Hepatocyte (in vitro differentiated cells): ENCODE measurements at regions not wholly inside any gene's neighbourhood (a gene's known extent, or its start where the extent isn't known, plus 50 kb on each side); places are given as distances from the start of the nearest gene placed in this dataset.

Source experiments
- DNase-seq: peaks from one replicate; pipeline ENCODE4 v3.0.0-alpha.2; 2016; ENCODE audit warnings: low spot score
- H2AFZ ChIP-seq: fragments of 200-600 bp; sonication (generic); 2 replicates; pipeline ENCODE4 v1.6.0; 2016; ENCODE audit warnings: antibody characterized with exemption, mild to moderate bottlenecking
- H3K27ac ChIP-seq: fragments of 200-600 bp; sonication (generic); 2 replicates; pipeline ENCODE4 v1.5.1; 2016; ENCODE audit warnings: mild to moderate bottlenecking
- H3K27me3 ChIP-seq: fragments of 200-600 bp; sonication (generic); 2 replicates; pipeline ENCODE4 v1.6.1; 2016
- H3K36me3 ChIP-seq: fragments of 200-600 bp; sonication (generic); replicated peaks from 2 replicates; pipeline ENCODE4 v1.5.1; 2016; ENCODE audit warnings: low read depth; ENCODE audit not compliant: insufficient read depth
- H3K4me1 ChIP-seq: fragments of 200-600 bp; sonication (generic); 2 replicates; pipeline ENCODE4 v1.5.1; 2016; ENCODE audit warnings: mild to moderate bottlenecking, moderate library complexity; ENCODE audit not compliant: insufficient read depth
- H3K4me2 ChIP-seq: fragments of 200-600 bp; sonication (generic); 2 replicates; pipeline ENCODE4 v1.6.0; 2016
- H3K4me3 ChIP-seq: fragments of 200-600 bp; sonication (generic); 2 replicates; pipeline ENCODE4 v1.5.1; 2016; ENCODE audit warnings: mild to moderate bottlenecking
- H3K79me2 ChIP-seq: fragments of 200-600 bp; sonication (generic); 2 replicates; pipeline ENCODE4 v1.6.0; 2017; ENCODE audit warnings: mild to moderate bottlenecking
- H3K9me2 ChIP-seq: fragments of 200-600 bp; sonication (generic); replicated peaks from 2 replicates; pipeline ENCODE4 v1.6.0; 2017; ENCODE audit warnings: mild to moderate bottlenecking; ENCODE audit not compliant: insufficient read depth
- H3K9me3 ChIP-seq: fragments of 200-600 bp; sonication (generic); 2 replicates; pipeline ENCODE4 v1.5.1; 2016; ENCODE audit warnings: low read depth, mild to moderate bottlenecking
- H4K20me1 ChIP-seq: fragments of 200-600 bp; sonication (generic); 2 replicates; pipeline ENCODE4 v1.6.0; 2016; ENCODE audit warnings: mild to moderate bottlenecking; ENCODE audit not compliant: insufficient read depth, poor library complexity, severe bottlenecking
- EZH2 ChIP-seq: fragments of 200-600 bp; sonication (generic); IDR thresholded peaks from 2 replicates; pipeline ENCODE4 v1.6.1; 2016; ENCODE audit warnings: antibody characterized with exemption, mild to moderate bottlenecking, borderline replicate concordance
- EZH2phosphoT487 ChIP-seq: fragments of 200-600 bp; sonication (generic); IDR thresholded peaks from one replicate; pipeline ENCODE4 v1.6.1; 2018; ENCODE audit warnings: antibody characterized with exemption, mild to moderate bottlenecking, low read depth, moderate library complexity; ENCODE audit not compliant: unreplicated experiment, severe bottlenecking
- WGBS: methylation state at CpG from one replicate; pipeline ENCODE4 v1.1.6; 2016; ENCODE audit warnings: low lambda C conversion rate; ENCODE audit errors: missing lambda C conversion rate; 5-methylcytosine and 5-hydroxymethylcytosine counted together
- TF ChIP-seq, protein P1 (sequence below): fragments of 200-600 bp; sonication (generic); IDR thresholded peaks from 2 replicates; pipeline ENCODE4 v1.5.1; 2016; ENCODE audit warnings: antibody characterized with exemption, mild to moderate bottlenecking; ENCODE audit not compliant: poor library complexity

DNA sequence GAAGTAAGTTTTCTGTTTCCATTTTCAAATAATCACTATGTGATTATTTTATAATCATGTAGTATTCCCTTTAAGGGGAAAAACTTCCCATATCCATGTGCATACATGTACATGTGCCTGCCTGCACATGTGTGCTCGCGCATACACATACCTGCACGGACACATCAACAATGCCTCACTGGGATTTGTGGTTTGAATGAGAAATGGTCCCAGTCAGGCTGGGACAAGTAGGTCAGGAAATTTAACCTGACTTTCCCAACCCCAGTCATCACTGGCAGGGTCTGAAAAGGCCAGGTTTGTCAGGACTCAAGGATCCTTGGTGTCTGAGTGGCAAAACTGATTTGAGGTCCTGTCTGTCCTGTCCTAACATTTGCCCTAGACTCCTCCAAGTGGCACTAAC is 109.3 kb upstream of the MRPS22 start:
- no peak overlapping the region for H3K4me2 ChIP-seq
- TF ChIP-seq, protein P1, sequence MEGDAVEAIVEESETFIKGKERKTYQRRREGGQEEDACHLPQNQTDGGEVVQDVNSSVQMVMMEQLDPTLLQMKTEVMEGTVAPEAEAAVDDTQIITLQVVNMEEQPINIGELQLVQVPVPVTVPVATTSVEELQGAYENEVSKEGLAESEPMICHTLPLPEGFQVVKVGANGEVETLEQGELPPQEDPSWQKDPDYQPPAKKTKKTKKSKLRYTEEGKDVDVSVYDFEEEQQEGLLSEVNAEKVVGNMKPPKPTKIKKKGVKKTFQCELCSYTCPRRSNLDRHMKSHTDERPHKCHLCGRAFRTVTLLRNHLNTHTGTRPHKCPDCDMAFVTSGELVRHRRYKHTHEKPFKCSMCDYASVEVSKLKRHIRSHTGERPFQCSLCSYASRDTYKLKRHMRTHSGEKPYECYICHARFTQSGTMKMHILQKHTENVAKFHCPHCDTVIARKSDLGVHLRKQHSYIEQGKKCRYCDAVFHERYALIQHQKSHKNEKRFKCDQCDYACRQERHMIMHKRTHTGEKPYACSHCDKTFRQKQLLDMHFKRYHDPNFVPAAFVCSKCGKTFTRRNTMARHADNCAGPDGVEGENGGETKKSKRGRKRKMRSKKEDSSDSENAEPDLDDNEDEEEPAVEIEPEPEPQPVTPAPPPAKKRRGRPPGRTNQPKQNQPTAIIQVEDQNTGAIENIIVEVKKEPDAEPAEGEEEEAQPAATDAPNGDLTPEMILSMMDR = no peak
- TF ChIP-seq EZH2phosphoT487 (no peak), EZH2 (no peak)
- no peaks in the 10 kb centered on the region for H4K20me1 ChIP-seq
- H3K79me2 ChIP-seq = no peaks in the 10 kb centered on the region
- DNase-seq = no peak
- no peak overlapping the region for H3K4me3 ChIP-seq
- H3K27me3 ChIP-seq = peaks cover 13% of the 10 kb centered on the region
- H3K4me1 ChIP-seq = no peaks in the 10 kb centered on the region
- no peaks in the 10 kb centered on the region for H3K9me2 ChIP-seq
- 97% methylated on average over 3 of the region's 3 CpGs for WGBS
- H2AFZ ChIP-seq = no peak overlapping the region
- H3K9me3 ChIP-seq = no peaks in the 10 kb centered on the region
- H3K36me3 ChIP-seq = no peaks in the 10 kb centered on the region
- no peak overlapping the region for H3K27ac ChIP-seq

DNA sequence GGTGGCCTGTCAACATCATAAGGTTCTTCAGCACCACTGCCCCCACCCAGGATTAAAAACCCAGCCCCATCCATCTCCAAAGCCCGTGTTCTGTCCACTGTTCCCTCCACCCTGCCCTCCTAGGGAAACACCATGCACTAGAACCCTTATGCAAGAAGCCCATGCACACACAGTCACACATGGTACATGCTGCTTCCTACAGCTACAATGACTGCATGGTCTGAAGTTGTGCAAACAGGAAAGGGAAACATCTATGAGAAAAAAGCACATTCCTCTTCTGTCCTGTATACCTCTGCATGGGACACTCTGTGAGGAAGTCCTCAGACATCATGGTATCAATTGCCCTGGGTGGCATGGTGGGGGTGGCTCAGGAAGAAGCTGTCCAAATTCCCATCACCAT is 108.6 kb upstream of the MRPS22 start:
- TF ChIP-seq, protein P1 = no peak
- TF ChIP-seq EZH2 = no peak
- no peak for TF ChIP-seq EZH2phosphoT487
- WGBS = 67% methylated on average over 1 of the region's 1 CpG
- Histone ChIP-seq H3K4me2 (no peak overlapping the region), H3K27me3 (peaks cover 20% of the 10 kb centered on the region), H3K4me3 (no peak overlapping the region), H3K27ac (no peak overlapping the region), H3K9me3 (no peaks in the 10 kb centered on the region), H3K9me2 (no peaks in the 10 kb centered on the region), H3K4me1 (no peaks in the 10 kb centered on the region), H2AFZ (no peak overlapping the region), H3K79me2 (no peaks in the 10 kb centered on the region), H3K36me3 (no peaks in the 10 kb centered on the region), H4K20me1 (no peaks in the 10 kb centered on the region)
- DNase-seq = no peak

DNA sequence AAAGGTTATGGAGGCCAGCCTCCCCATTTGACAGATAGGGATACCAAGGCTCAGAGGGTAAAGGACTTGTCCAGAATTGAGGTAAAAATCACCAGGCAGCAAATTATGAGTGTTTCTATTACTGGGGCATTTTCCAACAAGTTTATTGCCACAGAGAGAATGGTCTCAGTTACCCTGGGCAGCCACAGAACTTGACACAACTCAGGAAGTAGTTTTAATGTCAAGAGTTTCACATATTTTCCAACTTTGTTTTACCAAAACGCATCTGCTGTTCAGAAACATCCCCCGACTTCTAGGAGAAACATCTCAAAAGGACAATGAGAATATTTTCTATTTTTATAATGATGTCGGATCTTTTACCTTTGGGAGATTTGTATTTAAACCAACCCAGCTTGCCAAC is 107.5 kb upstream of the MRPS22 start:
- Histone ChIP-seq H3K27me3 (peaks cover 20% of the 10 kb centered on the region), H3K4me3 (no peak overlapping the region), H3K9me3 (no peaks in the 10 kb centered on the region), H3K79me2 (no peaks in the 10 kb centered on the region), H3K9me2 (no peaks in the 10 kb centered on the region), H3K27ac (no peak overlapping the region), H2AFZ (no peak overlapping the region), H3K36me3 (no peaks in the 10 kb centered on the region), H4K20me1 (no peaks in the 10 kb centered on the region), H3K4me1 (no peaks in the 10 kb centered on the region), H3K4me2 (no peak overlapping the region)
- DNase-seq = no peak
- TF ChIP-seq, protein P1 = no peak
- no peak for TF ChIP-seq EZH2phosphoT487
- no peak for TF ChIP-seq EZH2
- 83% methylated on average over 3 of the region's 3 CpGs for WGBS

DNA sequence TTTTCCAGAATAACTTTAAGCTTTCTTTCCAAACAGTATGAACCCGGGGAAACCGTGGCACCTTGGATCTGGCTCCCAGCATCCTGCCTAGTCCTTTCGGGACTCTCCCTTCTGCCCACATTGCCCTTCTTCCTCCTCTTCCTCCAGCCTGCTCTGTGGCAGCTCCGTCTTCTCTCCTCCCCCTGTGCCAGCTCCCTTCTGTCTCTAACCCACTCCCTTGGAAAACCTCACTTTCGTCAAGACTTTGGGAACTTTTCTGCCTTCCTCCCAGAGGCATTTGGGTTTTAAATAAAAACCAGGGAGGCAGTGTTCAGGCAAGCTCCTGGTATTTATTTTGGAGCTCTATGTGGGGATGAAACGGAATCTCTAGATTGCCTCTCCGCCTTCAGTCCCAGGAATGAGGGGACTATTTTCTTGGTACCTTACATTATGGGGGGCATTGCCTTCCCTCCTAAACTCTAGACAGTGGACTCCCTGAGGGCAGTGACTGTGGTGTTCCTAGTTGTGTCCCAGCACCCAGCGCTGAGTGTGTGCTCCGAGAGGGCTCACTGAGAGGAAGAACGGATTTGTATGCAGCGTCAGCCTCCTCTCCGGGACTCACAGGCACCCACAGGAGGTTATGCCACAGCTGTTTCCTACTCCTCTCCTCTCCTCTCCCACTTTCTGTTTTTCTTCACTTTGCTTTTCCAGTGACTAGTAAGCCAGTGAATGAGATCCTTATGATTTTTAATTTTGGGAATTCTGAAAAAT is 105.4 kb upstream of the MRPS22 start:
- H3K36me3 ChIP-seq = no peaks in the 10 kb centered on the region
- H3K9me2 ChIP-seq = no peaks in the 10 kb centered on the region
- H2AFZ ChIP-seq = no peak overlapping the region
- H3K27ac ChIP-seq = no peak overlapping the region
- H3K4me2 ChIP-seq = no peak overlapping the region
- no peak for DNase-seq
- no peaks in the 10 kb centered on the region for H3K9me3 ChIP-seq
- H3K4me3 ChIP-seq = no peak overlapping the region
- H3K27me3 ChIP-seq = peaks cover 34% of the 10 kb centered on the region
- 70% methylated on average over 12 of the region's 12 CpGs for WGBS
- H4K20me1 ChIP-seq = no peaks in the 10 kb centered on the region
- no peak for TF ChIP-seq EZH2
- no peak for TF ChIP-seq EZH2phosphoT487
- TF ChIP-seq, protein P1 = no peak
- no peaks in the 10 kb centered on the region for H3K4me1 ChIP-seq
- H3K79me2 ChIP-seq = no peaks in the 10 kb centered on the region
